Caco-2 (cell line): ENCODE measurements at regions not wholly inside any gene's neighbourhood (a gene's known extent, or its start where the extent isn't known, plus 50 kb on each side); places are given as distances from the start of the nearest gene placed in this dataset.

ENCODE experiments used
- BruUV-seq: library from RNA; stranded (reverse); fragments of 400-500 nt; replicated peaks from 2 replicates; lab custom pipeline; 2021; lab: Mats Ljungman, UMichigan
- CTCF ChIA-PET: fragments of 300-600 bp; sonication (Branson Sonifier 250); formaldehyde crosslinking; loops from one replicate; lab custom pipeline; 2022; ENCODE audit warnings: antibody characterized with exemption; lab: Charles Lee
- POLR2A ChIA-PET: fragments of 300-600 bp; sonication (Branson Sonifier 250); formaldehyde crosslinking; loops from one replicate; lab custom pipeline; 2022; ENCODE audit warnings: antibody characterized with exemption; lab: Charles Lee
- DNase-seq, 2 experiments: peaks; one replicate each; pipeline versions ENCODE4 v3.0.0 to v3.0.0-alpha.2; 2020 to 2022
- H3K27me3 ChIP-seq: replicated peaks from 2 replicates; pipeline ENCODE4 v1.6.0; 2011; ENCODE audit warnings: low read length; ENCODE audit not compliant: control insufficient read depth, insufficient read depth
- H3K36me3 ChIP-seq: 2 replicates; pipeline ENCODE4 v1.5.1; 2011; ENCODE audit warnings: low read length; ENCODE audit not compliant: control insufficient read depth, insufficient read depth
- H3K4me1 ChIP-seq: fragments of 250-450 bp; sonication (Bioruptor Pico); 2 replicates; pipeline ENCODE4 v1.5.1; 2020; ENCODE audit warnings: mild to moderate bottlenecking
- H3K4me3 ChIP-seq: 2 replicates; pipeline ENCODE4 v1.5.1; 2011; ENCODE audit warnings: low read depth, mild to moderate bottlenecking, control low read depth, low read length
- H3K9me3 ChIP-seq: fragments of 250-450 bp; sonication (Bioruptor Pico); 2 replicates; pipeline ENCODE4 v1.5.1; 2020; ENCODE audit warnings: mild to moderate bottlenecking, moderate library complexity
- H3K27ac Mint-ChIP-seq: one replicate; pipeline ENCODE4 v1.8.0; 2022; ENCODE audit warnings: mixed read lengths; ENCODE audit not compliant: unreplicated experiment
- H3K27me3 Mint-ChIP-seq: one replicate; pipeline ENCODE4 v1.8.0; 2022; ENCODE audit warnings: mixed read lengths; ENCODE audit not compliant: insufficient read depth, unreplicated experiment
- H3K36me3 Mint-ChIP-seq: one replicate; pipeline ENCODE4 v1.8.0; 2022; ENCODE audit warnings: mild to moderate bottlenecking, mixed read lengths; ENCODE audit not compliant: insufficient read depth, unreplicated experiment
- H3K4me1 Mint-ChIP-seq: one replicate; pipeline ENCODE4 v1.8.0; 2022; ENCODE audit warnings: low read depth, mixed read lengths; ENCODE audit not compliant: unreplicated experiment
- H3K4me3 Mint-ChIP-seq: one replicate; pipeline ENCODE4 v1.8.0; 2022; ENCODE audit warnings: mild to moderate bottlenecking, moderate library complexity, mixed read lengths; ENCODE audit not compliant: unreplicated experiment
- H3K9me3 Mint-ChIP-seq: one replicate; pipeline ENCODE4 v1.8.0; 2022; ENCODE audit warnings: mixed read lengths; ENCODE audit not compliant: unreplicated experiment
- intact Hi-C: fragments of 100-400 bp; cut with micrococcal nuclease; formaldehyde crosslinking; loops from one replicate; pipeline ENCODE4 v1.10.0; 2022; ENCODE audit not compliant: unreplicated experiment
- TF ChIP-seq, protein P1 (sequence below), 2 experiments: fragments of 200-600 bp in 1 of 2; IDR thresholded peaks; 1 replicate in 1 of 2; 2 replicates in 1 of 2; pipeline versions ENCODE4 v1.5.1 to v1.8.0; 2011 to 2022; ENCODE audit warnings: antibody characterized with exemption in 1 of 2, control low read depth in 1 of 2, inconsistent platforms in 1 of 2, low read depth in 1 of 2, low read length in 1 of 2, mild to moderate bottlenecking in 1 of 2, moderate library complexity in 1 of 2; ENCODE audit not compliant: insufficient read depth in 1 of 2, severe bottlenecking in 1 of 2, unreplicated experiment in 1 of 2

DNA sequence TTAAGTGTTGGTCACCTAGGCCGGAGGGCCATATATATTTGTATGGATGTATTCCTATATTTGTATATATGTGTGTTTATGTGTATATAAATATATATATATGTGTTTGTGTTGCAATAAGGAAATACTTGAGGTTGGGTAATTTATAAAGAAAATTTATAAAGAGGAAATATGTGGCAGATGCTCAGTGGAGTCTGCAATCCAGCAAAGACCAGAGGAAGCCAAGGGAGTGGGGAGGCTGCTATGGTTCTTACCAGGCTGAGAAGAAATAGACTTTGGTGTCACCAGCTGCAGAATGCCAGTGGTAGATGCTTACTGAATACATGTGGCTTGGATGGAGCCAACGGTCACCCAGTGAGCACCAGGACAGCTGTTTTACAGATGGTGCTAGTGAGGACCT is 97.4 kb upstream of the ELOVL5 start:
- Mint-ChIP-seq H3K4me3 (no peak overlapping the region), H3K36me3 (no peaks in the 10 kb centered on the region), H3K27ac (no peak overlapping the region), H3K4me1 (no peaks in the 10 kb centered on the region), H3K9me3 (peaks cover 13% of the 10 kb centered on the region), H3K27me3 (peaks cover 5% of the 10 kb centered on the region)
- H3K27me3 ChIP-seq: no peaks in the 10 kb centered on the region; the same call in 1 of the 2 replicates
- DNase-seq: no peak
- no peaks in the 10 kb centered on the region for H3K4me1 ChIP-seq
- no peaks in the 10 kb centered on the region for H3K36me3 ChIP-seq
- H3K4me3 ChIP-seq: no peak overlapping the region
- BruUV-seq: no TSS peak
- ChIA-PET CTCF (no interaction called here), POLR2A (no interaction called here)
- intact Hi-C loops: no loop called here
- TF ChIP-seq, protein P1, sequence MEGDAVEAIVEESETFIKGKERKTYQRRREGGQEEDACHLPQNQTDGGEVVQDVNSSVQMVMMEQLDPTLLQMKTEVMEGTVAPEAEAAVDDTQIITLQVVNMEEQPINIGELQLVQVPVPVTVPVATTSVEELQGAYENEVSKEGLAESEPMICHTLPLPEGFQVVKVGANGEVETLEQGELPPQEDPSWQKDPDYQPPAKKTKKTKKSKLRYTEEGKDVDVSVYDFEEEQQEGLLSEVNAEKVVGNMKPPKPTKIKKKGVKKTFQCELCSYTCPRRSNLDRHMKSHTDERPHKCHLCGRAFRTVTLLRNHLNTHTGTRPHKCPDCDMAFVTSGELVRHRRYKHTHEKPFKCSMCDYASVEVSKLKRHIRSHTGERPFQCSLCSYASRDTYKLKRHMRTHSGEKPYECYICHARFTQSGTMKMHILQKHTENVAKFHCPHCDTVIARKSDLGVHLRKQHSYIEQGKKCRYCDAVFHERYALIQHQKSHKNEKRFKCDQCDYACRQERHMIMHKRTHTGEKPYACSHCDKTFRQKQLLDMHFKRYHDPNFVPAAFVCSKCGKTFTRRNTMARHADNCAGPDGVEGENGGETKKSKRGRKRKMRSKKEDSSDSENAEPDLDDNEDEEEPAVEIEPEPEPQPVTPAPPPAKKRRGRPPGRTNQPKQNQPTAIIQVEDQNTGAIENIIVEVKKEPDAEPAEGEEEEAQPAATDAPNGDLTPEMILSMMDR (IDR thresholded peaks at IDR 0.05; ENCODE audit: insufficient read depth in 1 of 2, low read depth in 1 of 2, low read length in 1 of 2, severe bottlenecking in 1 of 2, unreplicated experiment in 1 of 2): no peak
- H3K9me3 ChIP-seq: no peaks in the 10 kb centered on the region

DNA sequence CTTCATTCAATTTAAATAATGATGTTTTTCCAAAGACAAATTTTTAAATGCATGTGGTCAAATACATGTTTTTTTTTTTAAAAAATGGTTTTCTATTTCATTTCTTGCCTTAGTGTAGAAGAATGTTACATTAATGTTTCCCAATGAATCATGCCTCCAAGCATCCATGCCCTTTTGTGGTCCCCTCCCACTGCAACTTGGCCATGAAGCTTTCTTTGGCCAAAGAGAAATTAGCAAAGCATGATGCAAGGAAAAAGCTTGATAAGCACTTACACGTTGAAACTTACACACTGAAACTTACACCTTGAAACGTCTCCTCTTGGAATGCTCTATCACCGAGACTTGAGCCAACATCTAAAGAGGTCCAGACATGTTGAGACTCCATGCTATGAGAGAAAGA is 93.0 kb upstream of the ELOVL5 start:
- Mint-ChIP-seq H3K4me3 (no peak overlapping the region), H3K27ac (no peak overlapping the region), H3K9me3 (no peaks in the 10 kb centered on the region), H3K4me1 (no peaks in the 10 kb centered on the region), H3K27me3 (peaks cover 4% of the 10 kb centered on the region), H3K36me3 (no peaks in the 10 kb centered on the region)
- Histone ChIP-seq H3K4me1 (no peaks in the 10 kb centered on the region), H3K9me3 (no peaks in the 10 kb centered on the region), H3K27me3 (no peaks in the 10 kb centered on the region; the same call in 1 of the 2 replicates), H3K36me3 (no peaks in the 10 kb centered on the region), H3K4me3 (no peak overlapping the region)
- intact Hi-C loops: no loop called here
- no peak for DNase-seq
- no TSS peak for BruUV-seq
- ChIA-PET POLR2A (no interaction called here), CTCF (no interaction called here)
- TF ChIP-seq, protein P1 (IDR thresholded peaks at IDR 0.05; ENCODE audit: insufficient read depth in 1 of 2, low read depth in 1 of 2, low read length in 1 of 2, severe bottlenecking in 1 of 2, unreplicated experiment in 1 of 2): no peak

DNA sequence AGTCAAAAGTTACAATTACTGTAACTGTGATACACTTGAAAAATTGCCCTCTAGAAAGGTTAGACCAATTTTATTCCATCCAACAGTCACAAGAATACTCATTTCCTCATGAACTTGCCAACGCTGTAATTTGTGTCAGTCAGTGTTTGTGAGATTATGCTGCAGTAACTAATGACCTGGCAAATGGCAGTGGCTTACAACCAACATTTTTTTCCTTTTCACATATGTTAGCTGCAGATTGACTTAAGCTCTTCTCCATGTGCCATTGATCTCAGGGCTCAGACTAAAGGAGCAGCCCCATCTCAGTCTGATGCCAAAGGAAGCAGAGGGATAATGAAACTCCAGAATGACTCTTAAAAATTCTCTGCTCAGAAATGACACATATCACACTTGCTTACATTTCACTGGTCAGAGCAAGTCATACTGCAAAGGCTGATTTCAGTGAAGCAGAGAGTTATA is 92.3 kb upstream of the ELOVL5 start:
- BruUV-seq: no TSS peak
- Histone ChIP-seq H3K4me1 (no peaks in the 10 kb centered on the region), H3K27me3 (no peaks in the 10 kb centered on the region; the same call in 1 of the 2 replicates), H3K36me3 (no peaks in the 10 kb centered on the region), H3K9me3 (no peaks in the 10 kb centered on the region), H3K4me3 (no peak overlapping the region)
- DNase-seq: no peak
- TF ChIP-seq, protein P1 (IDR thresholded peaks at IDR 0.05; ENCODE audit: insufficient read depth in 1 of 2, low read depth in 1 of 2, low read length in 1 of 2, severe bottlenecking in 1 of 2, unreplicated experiment in 1 of 2): no peak
- intact Hi-C loops: no loop called here
- H3K9me3 Mint-ChIP-seq: no peaks in the 10 kb centered on the region
- no peak overlapping the region for H3K4me3 Mint-ChIP-seq
- H3K27ac Mint-ChIP-seq: no peak overlapping the region
- CTCF ChIA-PET: no interaction called here
- peaks cover 7% of the 10 kb centered on the region for H3K27me3 Mint-ChIP-seq
- POLR2A ChIA-PET: no interaction called here
- no peaks in the 10 kb centered on the region for H3K36me3 Mint-ChIP-seq
- no peaks in the 10 kb centered on the region for H3K4me1 Mint-ChIP-seq
